Hepatocyte (in vitro differentiated cells): ENCODE measurements at regions not wholly inside any gene's neighbourhood (a gene's known extent, or its start where the extent isn't known, plus 50 kb on each side); places are given as distances from the start of the nearest gene placed in this dataset.
"Not testable (repeated sequence)": the region's sequence is repeated elsewhere in the genome, so short reads cannot be mapped to it uniquely, and the experiment has no call there.

Experiments
- DNase-seq: peaks from one replicate; pipeline ENCODE4 v3.0.0-alpha.2; 2016; ENCODE audit warnings: low spot score
- H2AFZ ChIP-seq: fragments of 200-600 bp; sonication (generic); 2 replicates; pipeline ENCODE4 v1.6.0; 2016; ENCODE audit warnings: antibody characterized with exemption, mild to moderate bottlenecking
- H3K27ac ChIP-seq: fragments of 200-600 bp; sonication (generic); 2 replicates; pipeline ENCODE4 v1.5.1; 2016; ENCODE audit warnings: mild to moderate bottlenecking
- H3K27me3 ChIP-seq: fragments of 200-600 bp; sonication (generic); 2 replicates; pipeline ENCODE4 v1.6.1; 2016
- H3K36me3 ChIP-seq: fragments of 200-600 bp; sonication (generic); replicated peaks from 2 replicates; pipeline ENCODE4 v1.5.1; 2016; ENCODE audit warnings: low read depth; ENCODE audit not compliant: insufficient read depth
- H3K4me1 ChIP-seq: fragments of 200-600 bp; sonication (generic); 2 replicates; pipeline ENCODE4 v1.5.1; 2016; ENCODE audit warnings: mild to moderate bottlenecking, moderate library complexity; ENCODE audit not compliant: insufficient read depth
- H3K4me2 ChIP-seq: fragments of 200-600 bp; sonication (generic); 2 replicates; pipeline ENCODE4 v1.6.0; 2016
- H3K4me3 ChIP-seq: fragments of 200-600 bp; sonication (generic); 2 replicates; pipeline ENCODE4 v1.5.1; 2016; ENCODE audit warnings: mild to moderate bottlenecking
- H3K79me2 ChIP-seq: fragments of 200-600 bp; sonication (generic); 2 replicates; pipeline ENCODE4 v1.6.0; 2017; ENCODE audit warnings: mild to moderate bottlenecking
- H3K9me2 ChIP-seq: fragments of 200-600 bp; sonication (generic); replicated peaks from 2 replicates; pipeline ENCODE4 v1.6.0; 2017; ENCODE audit warnings: mild to moderate bottlenecking; ENCODE audit not compliant: insufficient read depth
- H3K9me3 ChIP-seq: fragments of 200-600 bp; sonication (generic); 2 replicates; pipeline ENCODE4 v1.5.1; 2016; ENCODE audit warnings: low read depth, mild to moderate bottlenecking
- H4K20me1 ChIP-seq: fragments of 200-600 bp; sonication (generic); 2 replicates; pipeline ENCODE4 v1.6.0; 2016; ENCODE audit warnings: mild to moderate bottlenecking; ENCODE audit not compliant: insufficient read depth, poor library complexity, severe bottlenecking
- EZH2 ChIP-seq: fragments of 200-600 bp; sonication (generic); IDR thresholded peaks from 2 replicates; pipeline ENCODE4 v1.6.1; 2016; ENCODE audit warnings: antibody characterized with exemption, mild to moderate bottlenecking, borderline replicate concordance
- EZH2phosphoT487 ChIP-seq: fragments of 200-600 bp; sonication (generic); IDR thresholded peaks from one replicate; pipeline ENCODE4 v1.6.1; 2018; ENCODE audit warnings: antibody characterized with exemption, mild to moderate bottlenecking, low read depth, moderate library complexity; ENCODE audit not compliant: unreplicated experiment, severe bottlenecking
- WGBS: methylation state at CpG from one replicate; pipeline ENCODE4 v1.1.6; 2016; ENCODE audit warnings: low lambda C conversion rate; ENCODE audit errors: missing lambda C conversion rate; 5-methylcytosine and 5-hydroxymethylcytosine counted together
- TF ChIP-seq, protein P1 (sequence below): fragments of 200-600 bp; sonication (generic); IDR thresholded peaks from 2 replicates; pipeline ENCODE4 v1.5.1; 2016; ENCODE audit warnings: antibody characterized with exemption, mild to moderate bottlenecking; ENCODE audit not compliant: poor library complexity

DNA sequence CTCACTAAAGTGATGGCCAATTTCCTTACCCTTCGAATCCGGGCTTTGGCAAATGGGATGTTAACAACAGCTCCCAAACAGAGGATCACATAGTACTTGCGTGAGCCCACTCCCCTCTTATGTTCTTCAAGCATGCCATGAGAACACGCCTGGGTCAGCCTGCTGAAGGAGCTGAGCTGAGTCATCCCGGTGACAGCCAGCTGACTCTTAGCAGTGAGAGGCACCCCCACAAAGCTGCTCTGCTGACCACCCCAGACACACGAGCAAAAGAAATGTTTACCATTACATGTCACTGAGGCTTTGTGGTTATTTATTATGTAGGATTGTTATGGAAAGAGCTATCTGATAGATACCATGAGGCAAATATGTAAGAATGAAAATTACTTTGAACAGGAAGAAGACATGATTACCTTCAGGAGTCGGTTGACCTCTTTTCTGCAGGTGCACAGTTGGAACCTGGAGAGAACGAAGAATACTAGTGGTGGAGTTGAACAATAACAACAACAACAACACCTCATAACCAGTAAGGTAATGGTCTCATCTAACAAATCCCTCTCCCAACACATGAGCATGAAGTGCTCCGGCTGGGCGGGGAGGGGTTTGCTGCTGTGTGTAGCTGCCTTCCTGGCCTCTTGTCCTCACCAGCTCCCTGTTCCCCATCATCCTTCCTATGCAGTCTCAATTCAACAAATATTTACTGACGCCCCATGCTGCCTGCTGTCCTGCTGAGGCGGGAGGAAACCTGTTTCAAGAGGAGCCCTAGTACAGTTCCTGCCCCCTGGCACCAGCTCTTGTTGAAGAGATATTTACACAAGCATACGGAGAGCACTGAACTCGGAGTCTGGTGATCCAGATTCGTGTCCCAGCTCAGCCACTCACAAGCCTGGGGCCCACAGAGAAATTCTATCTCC lies 69.4 kb upstream of the LHFPL2 start:
- peaks cover 25% of the 10 kb centered on the region for H3K4me1 ChIP-seq
- peak overlapping the region; percentile 65 for H3K4me2 ChIP-seq
- peak overlapping the region; percentile 66 for H3K27ac ChIP-seq
- H3K36me3 ChIP-seq: no peaks in the 10 kb centered on the region
- no peaks in the 10 kb centered on the region for H3K9me2 ChIP-seq
- DNase-seq: peak; percentile 47
- no peak overlapping the region for H2AFZ ChIP-seq
- TF ChIP-seq, protein P1, sequence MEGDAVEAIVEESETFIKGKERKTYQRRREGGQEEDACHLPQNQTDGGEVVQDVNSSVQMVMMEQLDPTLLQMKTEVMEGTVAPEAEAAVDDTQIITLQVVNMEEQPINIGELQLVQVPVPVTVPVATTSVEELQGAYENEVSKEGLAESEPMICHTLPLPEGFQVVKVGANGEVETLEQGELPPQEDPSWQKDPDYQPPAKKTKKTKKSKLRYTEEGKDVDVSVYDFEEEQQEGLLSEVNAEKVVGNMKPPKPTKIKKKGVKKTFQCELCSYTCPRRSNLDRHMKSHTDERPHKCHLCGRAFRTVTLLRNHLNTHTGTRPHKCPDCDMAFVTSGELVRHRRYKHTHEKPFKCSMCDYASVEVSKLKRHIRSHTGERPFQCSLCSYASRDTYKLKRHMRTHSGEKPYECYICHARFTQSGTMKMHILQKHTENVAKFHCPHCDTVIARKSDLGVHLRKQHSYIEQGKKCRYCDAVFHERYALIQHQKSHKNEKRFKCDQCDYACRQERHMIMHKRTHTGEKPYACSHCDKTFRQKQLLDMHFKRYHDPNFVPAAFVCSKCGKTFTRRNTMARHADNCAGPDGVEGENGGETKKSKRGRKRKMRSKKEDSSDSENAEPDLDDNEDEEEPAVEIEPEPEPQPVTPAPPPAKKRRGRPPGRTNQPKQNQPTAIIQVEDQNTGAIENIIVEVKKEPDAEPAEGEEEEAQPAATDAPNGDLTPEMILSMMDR: no peak
- TF ChIP-seq EZH2 (no peak), EZH2phosphoT487 (no peak)
- WGBS: 72% methylated on average over 15 of the region's 15 CpGs
- no peak overlapping the region for H3K4me3 ChIP-seq
- H3K79me2 ChIP-seq: no peaks in the 10 kb centered on the region
- H3K9me3 ChIP-seq: no peaks in the 10 kb centered on the region
- no peaks in the 10 kb centered on the region for H3K27me3 ChIP-seq
- H4K20me1 ChIP-seq: no peaks in the 10 kb centered on the region

DNA sequence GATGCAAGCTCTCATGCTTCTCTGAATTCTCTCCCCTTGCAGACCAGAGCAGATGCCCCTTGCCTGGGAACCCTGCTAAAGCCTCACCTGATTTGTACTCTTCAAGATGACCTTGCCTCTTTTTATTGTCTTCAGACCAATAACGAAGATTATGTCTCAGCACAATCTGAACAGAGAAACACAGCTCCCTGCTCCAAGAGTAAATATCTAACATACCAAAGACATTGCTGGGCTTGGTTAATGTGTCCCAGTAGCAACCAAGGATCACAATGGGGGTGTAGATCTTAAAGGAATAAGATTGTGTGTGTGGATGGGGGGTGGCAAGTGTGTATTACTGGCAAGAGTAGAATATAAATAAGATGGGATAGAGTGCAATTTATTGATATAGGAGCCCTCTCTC lies 67.6 kb upstream of the LHFPL2 start:
- Histone ChIP-seq H3K36me3 (no peaks in the 10 kb centered on the region), H2AFZ (no peak overlapping the region), H3K9me3 (no peaks in the 10 kb centered on the region), H3K27me3 (no peaks in the 10 kb centered on the region), H4K20me1 (no peaks in the 10 kb centered on the region), H3K4me3 (no peak overlapping the region), H3K4me1 (peaks cover 17% of the 10 kb centered on the region), H3K79me2 (no peaks in the 10 kb centered on the region), H3K4me2 (no peak overlapping the region), H3K9me2 (no peaks in the 10 kb centered on the region), H3K27ac (peak overlapping the region; percentile 66)
- 13% methylated on average over 1 of the region's 1 CpG for WGBS
- DNase-seq: peak; percentile 47
- TF ChIP-seq EZH2 (no peak), EZH2phosphoT487 (no peak)
- TF ChIP-seq, protein P1: no peak

- not testable (repeated sequence) for H4K20me1 ChIP-seq, H3K79me2 ChIP-seq, H3K27ac ChIP-seq, H3K4me2 ChIP-seq, DNase-seq, H3K4me3 ChIP-seq, H3K9me2 ChIP-seq, H3K36me3 ChIP-seq, H3K9me3 ChIP-seq, H2AFZ ChIP-seq, H3K4me1 ChIP-seq, H3K27me3 ChIP-seq
- WGBS: 97% methylated on average over 3 of the region's 3 CpGs
Observed at GRCh38 chr5:78715351-78715750, 66.8 kb upstream of the LHFPL2 start.

DNA sequence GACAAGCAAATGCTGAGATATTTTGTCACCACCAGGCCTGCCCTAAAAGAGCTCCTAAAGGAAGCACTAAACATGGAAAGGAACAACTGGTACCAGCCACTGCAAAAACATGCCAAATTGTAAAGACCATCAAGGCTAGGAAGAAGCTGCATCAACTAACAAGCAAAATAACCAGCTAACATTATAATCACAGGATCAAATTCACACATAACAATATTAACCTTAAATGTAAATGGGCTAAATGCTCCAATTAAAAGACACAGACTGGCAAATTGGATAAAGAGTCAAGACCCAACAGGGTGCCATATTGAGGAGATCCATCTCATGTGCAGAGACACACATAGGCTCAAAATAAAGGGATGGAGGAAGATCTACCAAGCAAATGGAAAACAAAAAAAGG lies 63.1 kb upstream of the LHFPL2 start:
- H3K36me3 ChIP-seq, H3K4me3 ChIP-seq, H3K27ac ChIP-seq, H3K27me3 ChIP-seq, H2AFZ ChIP-seq, H3K4me1 ChIP-seq, H3K9me3 ChIP-seq, H4K20me1 ChIP-seq, H3K9me2 ChIP-seq, H3K4me2 ChIP-seq, DNase-seq, H3K79me2 ChIP-seq: not testable (repeated sequence)

- H3K79me2 ChIP-seq, H3K27me3 ChIP-seq, H3K9me3 ChIP-seq, H3K4me2 ChIP-seq, H3K27ac ChIP-seq, H3K9me2 ChIP-seq, DNase-seq, H3K4me3 ChIP-seq, H3K4me1 ChIP-seq, H3K36me3 ChIP-seq, H4K20me1 ChIP-seq, H2AFZ ChIP-seq: not testable (repeated sequence)
- WGBS: 95% methylated on average over 18 of the region's 18 CpGs
Observed at GRCh38 chr5:78709729-78710430, 61.3 kb upstream of the LHFPL2 start.
